ENCODE measurements at regions not wholly inside any gene's neighbourhood (a gene's known extent, or its start where the extent isn't known, plus 50 kb on each side); places are given as distances from the start of the nearest gene placed in this dataset.

GRCh38 chr13:56393549-56393948 lies 747.2 kb upstream of the PRR20A start:
- Mint-ChIP-seq H3K27ac (no peak overlapping the region), H3K4me1 (no peaks in the 10 kb centered on the region), H3K36me3 (no peaks in the 10 kb centered on the region), H3K4me3 (no peak overlapping the region), H3K9me3 (peaks cover 0 to 34% (median 7%) of the 10 kb centered on the region in 7 donors), H3K27me3 (no peaks in the 10 kb centered on the region)
- Histone ChIP-seq H3K36me3 (ENCODE audit: control insufficient read depth, insufficient read depth, low read length) (no peaks in the 10 kb centered on the region), H3K4me3 (ENCODE audit: low read depth, low read length) (no peak overlapping the region), H3K9me3 (ENCODE audit: control insufficient read depth in 2 of 2, low read length in 2 of 2) (peaks cover 12 to 19% of the 10 kb centered on the region in 2 experiments), H3K27ac (ENCODE audit: insufficient read depth, low read length, poor library complexity, severe bottlenecking) (no peak overlapping the region), H3K4me1 (ENCODE audit: control insufficient read depth, insufficient read depth, low read length, poor library complexity, severe bottlenecking) (no peaks in the 10 kb centered on the region), H3K27me3 (ENCODE audit: control insufficient read depth, insufficient read depth, low read length) (no peaks in the 10 kb centered on the region)
- ATAC-seq (ENCODE audit: low read depth in 2 of 2) (no peak), DNase-seq (no peak)

- Mint-ChIP-seq H3K27me3 (no peaks in the 10 kb centered on the region), H3K27ac (no peak overlapping the region), H3K9me3 (peaks cover 0 to 17% (median 8%) of the 10 kb centered on the region in 7 donors), H3K4me3 (no peak overlapping the region), H3K4me1 (no peaks in the 10 kb centered on the region), H3K36me3 (no peaks in the 10 kb centered on the region)
- no peak overlapping the region for H3K4me3 ChIP-seq (ENCODE audit: low read depth, low read length)
- H3K4me1 ChIP-seq (ENCODE audit: control insufficient read depth, insufficient read depth, low read length, poor library complexity, severe bottlenecking) = no peaks in the 10 kb centered on the region
- ATAC-seq (ENCODE audit: low read depth in 2 of 2) = no peak
- no peak overlapping the region for H3K27ac ChIP-seq (ENCODE audit: insufficient read depth, low read length, poor library complexity, severe bottlenecking)
- no peak for DNase-seq
- H3K9me3 ChIP-seq (ENCODE audit: control insufficient read depth in 2 of 2, low read length in 2 of 2) = peaks cover 11 to 12% of the 10 kb centered on the region in 2 experiments
- no peaks in the 10 kb centered on the region for H3K36me3 ChIP-seq (ENCODE audit: control insufficient read depth, insufficient read depth, low read length)
- H3K27me3 ChIP-seq (ENCODE audit: control insufficient read depth, insufficient read depth, low read length) = no peaks in the 10 kb centered on the region
Observed at GRCh38 chr13:56396318-56396717, 744.4 kb upstream of the PRR20A start.

GRCh38 chr13:56400774-56401173 lies 739.9 kb upstream of the PRR20A start:
- no peak for DNase-seq
- Histone ChIP-seq H3K4me1 (ENCODE audit: control insufficient read depth, insufficient read depth, low read length, poor library complexity, severe bottlenecking) (no peaks in the 10 kb centered on the region), H3K9me3 (ENCODE audit: control insufficient read depth in 2 of 2, low read length in 2 of 2) (peaks cover 8 to 12% of the 10 kb centered on the region in 2 experiments), H3K36me3 (ENCODE audit: control insufficient read depth, insufficient read depth, low read length) (no peaks in the 10 kb centered on the region), H3K27ac (ENCODE audit: insufficient read depth, low read length, poor library complexity, severe bottlenecking) (no peak overlapping the region), H3K27me3 (ENCODE audit: control insufficient read depth, insufficient read depth, low read length) (no peaks in the 10 kb centered on the region), H3K4me3 (ENCODE audit: low read depth, low read length) (no peak overlapping the region)
- Mint-ChIP-seq H3K9me3 (peaks cover 6 to 17% (median 12%) of the 10 kb centered on the region in 7 donors), H3K36me3 (no peaks in the 10 kb centered on the region), H3K27me3 (no peaks in the 10 kb centered on the region), H3K4me1 (no peaks in the 10 kb centered on the region), H3K4me3 (no peak overlapping the region), H3K27ac (no peak overlapping the region)
- no peak for ATAC-seq (ENCODE audit: low read depth in 2 of 2)

- H3K27me3 ChIP-seq (ENCODE audit: control insufficient read depth, insufficient read depth, low read length) = no peaks in the 10 kb centered on the region
- DNase-seq (no peak), ATAC-seq (ENCODE audit: low read depth in 2 of 2) (no peak)
- H3K4me3 ChIP-seq (ENCODE audit: low read depth, low read length) = no peak overlapping the region
- H3K27ac ChIP-seq (ENCODE audit: insufficient read depth, low read length, poor library complexity, severe bottlenecking) = no peak overlapping the region
- no peak overlapping the region for H3K27ac Mint-ChIP-seq
- no peaks in the 10 kb centered on the region for H3K36me3 ChIP-seq (ENCODE audit: control insufficient read depth, insufficient read depth, low read length)
- H3K9me3 Mint-ChIP-seq = peaks cover 3 to 32% (median 10%) of the 10 kb centered on the region in 7 donors
- no peaks in the 10 kb centered on the region for H3K9me3 ChIP-seq (ENCODE audit: control insufficient read depth in 2 of 2, low read length in 2 of 2)
- H3K27me3 Mint-ChIP-seq = no peaks in the 10 kb centered on the region
- H3K4me1 Mint-ChIP-seq = no peaks in the 10 kb centered on the region
- no peaks in the 10 kb centered on the region for H3K36me3 Mint-ChIP-seq
- H3K4me1 ChIP-seq (ENCODE audit: control insufficient read depth, insufficient read depth, low read length, poor library complexity, severe bottlenecking) = no peaks in the 10 kb centered on the region
- no peak overlapping the region for H3K4me3 Mint-ChIP-seq
Observed at GRCh38 chr13:56412856-56413255, 727.9 kb upstream of the PRR20A start.

GRCh38 chr13:56424246-56424645 lies 716.5 kb upstream of the PRR20A start:
- Histone ChIP-seq H3K4me3 (ENCODE audit: low read depth, low read length) (no peak overlapping the region), H3K27ac (ENCODE audit: insufficient read depth, low read length, poor library complexity, severe bottlenecking) (no peak overlapping the region), H3K4me1 (ENCODE audit: control insufficient read depth, insufficient read depth, low read length, poor library complexity, severe bottlenecking) (no peaks in the 10 kb centered on the region), H3K27me3 (ENCODE audit: control insufficient read depth, insufficient read depth, low read length) (no peaks in the 10 kb centered on the region), H3K36me3 (ENCODE audit: control insufficient read depth, insufficient read depth, low read length) (no peaks in the 10 kb centered on the region), H3K9me3 (ENCODE audit: control insufficient read depth in 2 of 2, low read length in 2 of 2) (peaks cover 2 to 8% of the 10 kb centered on the region in 2 experiments)
- Mint-ChIP-seq H3K4me3 (no peak overlapping the region), H3K36me3 (no peaks in the 10 kb centered on the region), H3K9me3 (peaks cover 0 to 5% (median 0%) of the 10 kb centered on the region in 7 donors), H3K4me1 (no peaks in the 10 kb centered on the region), H3K27me3 (no peaks in the 10 kb centered on the region), H3K27ac (no peak overlapping the region)
- DNase-seq = no peak
- no peak for ATAC-seq (ENCODE audit: low read depth in 2 of 2)

GRCh38 chr13:56457535-56458190 lies 683.1 kb upstream of the PRR20A start:
- Histone ChIP-seq H3K4me3 (ENCODE audit: low read depth, low read length) (no peak overlapping the region), H3K27ac (ENCODE audit: insufficient read depth, low read length, poor library complexity, severe bottlenecking) (no peak overlapping the region), H3K27me3 (ENCODE audit: control insufficient read depth, insufficient read depth, low read length) (no peaks in the 10 kb centered on the region), H3K36me3 (ENCODE audit: control insufficient read depth, insufficient read depth, low read length) (no peaks in the 10 kb centered on the region), H3K4me1 (ENCODE audit: control insufficient read depth, insufficient read depth, low read length, poor library complexity, severe bottlenecking) (no peaks in the 10 kb centered on the region), H3K9me3 (ENCODE audit: control insufficient read depth in 2 of 2, low read length in 2 of 2) (no peaks in the 10 kb centered on the region)
- H3K4me3 Mint-ChIP-seq = no peak overlapping the region
- peaks cover 0 to 26% (median 12%) of the 10 kb centered on the region in 7 donors for H3K9me3 Mint-ChIP-seq
- DNase-seq (no peak), ATAC-seq (ENCODE audit: low read depth in 2 of 2) (no peak)
- H3K27me3 Mint-ChIP-seq = no peaks in the 10 kb centered on the region
- H3K36me3 Mint-ChIP-seq = no peaks in the 10 kb centered on the region
- no peaks in the 10 kb centered on the region for H3K4me1 Mint-ChIP-seq
- H3K27ac Mint-ChIP-seq = no peak overlapping the region

- no peak overlapping the region for H3K27ac Mint-ChIP-seq
- H3K27me3 ChIP-seq (ENCODE audit: control insufficient read depth, insufficient read depth, low read length) = no peaks in the 10 kb centered on the region
- no peaks in the 10 kb centered on the region for H3K36me3 Mint-ChIP-seq
- H3K27me3 Mint-ChIP-seq = no peaks in the 10 kb centered on the region
- H3K36me3 ChIP-seq (ENCODE audit: control insufficient read depth, insufficient read depth, low read length) = no peaks in the 10 kb centered on the region
- ATAC-seq (ENCODE audit: low read depth in 2 of 2) = no peak
- H3K4me3 Mint-ChIP-seq = no peak overlapping the region
- H3K27ac ChIP-seq (ENCODE audit: insufficient read depth, low read length, poor library complexity, severe bottlenecking) = no peak overlapping the region
- no peaks in the 10 kb centered on the region for H3K9me3 ChIP-seq (ENCODE audit: control insufficient read depth in 2 of 2, low read length in 2 of 2)
- no peaks in the 10 kb centered on the region for H3K4me1 ChIP-seq (ENCODE audit: control insufficient read depth, insufficient read depth, low read length, poor library complexity, severe bottlenecking)
- no peak overlapping the region for H3K4me3 ChIP-seq (ENCODE audit: low read depth, low read length)
- peaks cover 0 to 19% (median 10%) of the 10 kb centered on the region in 7 donors for H3K9me3 Mint-ChIP-seq
- no peaks in the 10 kb centered on the region for H3K4me1 Mint-ChIP-seq
- no peak for DNase-seq
Observed at GRCh38 chr13:56459286-56459685, 681.4 kb upstream of the PRR20A start.

GRCh38 chr13:56501750-56502149 lies 639.0 kb upstream of the PRR20A start:
- Mint-ChIP-seq H3K4me3 (no peak overlapping the region), H3K9me3 (peaks cover 3 to 7% (median 5%) of the 10 kb centered on the region in 7 donors), H3K4me1 (no peaks in the 10 kb centered on the region), H3K27me3 (no peaks in the 10 kb centered on the region), H3K27ac (no peak overlapping the region), H3K36me3 (no peaks in the 10 kb centered on the region)
- no peak for DNase-seq
- Histone ChIP-seq H3K27me3 (ENCODE audit: control insufficient read depth, insufficient read depth, low read length) (no peaks in the 10 kb centered on the region), H3K4me1 (ENCODE audit: control insufficient read depth, insufficient read depth, low read length, poor library complexity, severe bottlenecking) (no peaks in the 10 kb centered on the region), H3K36me3 (ENCODE audit: control insufficient read depth, insufficient read depth, low read length) (no peaks in the 10 kb centered on the region), H3K27ac (ENCODE audit: insufficient read depth, low read length, poor library complexity, severe bottlenecking) (no peak overlapping the region), H3K9me3 (ENCODE audit: control insufficient read depth in 2 of 2, low read length in 2 of 2) (peaks cover 4 to 6% of the 10 kb centered on the region in 2 experiments), H3K4me3 (ENCODE audit: low read depth, low read length) (no peak overlapping the region)
- no peak for ATAC-seq (ENCODE audit: low read depth in 2 of 2)
